KBM-7 (cell line): ENCODE measurements at regions not wholly inside any gene's neighbourhood (a gene's known extent, or its start where the extent isn't known, plus 50 kb on each side); places are given as distances from the start of the nearest gene placed in this dataset.
A peak's percentile ranks its signal among the peaks of the same experiment; 100 is the strongest.
"Not testable (repeated sequence)": the region's sequence is repeated elsewhere in the genome, so short reads cannot be mapped to it uniquely, and the experiment has no call there.

Experiments used
- DNase-seq: peaks from one replicate; pipeline ENCODE4 v3.0.0-alpha.2; 2015
- in situ Hi-C: fragments of 300-500 bp; cut with MboI; formaldehyde crosslinking; loops from 2 replicates; pipeline ENCODE4 v1.14.3; 2020; ENCODE audit warnings: low sequenced_read_pairs, low pct_unique_long_range_greater_than_20kb, mixed read lengths

- in situ Hi-C loops: not testable (repeated sequence)
- peak; percentile 67 for DNase-seq
Measured at GRCh38 chr9:62864481-62865469, 1674.9 kb downstream of the SPATA31A7 start.

- DNase-seq, in situ Hi-C loops: not testable (repeated sequence)
Measured at GRCh38 chr9:62869061-62869460, 1679.2 kb downstream of the SPATA31A7 start.

DNA sequence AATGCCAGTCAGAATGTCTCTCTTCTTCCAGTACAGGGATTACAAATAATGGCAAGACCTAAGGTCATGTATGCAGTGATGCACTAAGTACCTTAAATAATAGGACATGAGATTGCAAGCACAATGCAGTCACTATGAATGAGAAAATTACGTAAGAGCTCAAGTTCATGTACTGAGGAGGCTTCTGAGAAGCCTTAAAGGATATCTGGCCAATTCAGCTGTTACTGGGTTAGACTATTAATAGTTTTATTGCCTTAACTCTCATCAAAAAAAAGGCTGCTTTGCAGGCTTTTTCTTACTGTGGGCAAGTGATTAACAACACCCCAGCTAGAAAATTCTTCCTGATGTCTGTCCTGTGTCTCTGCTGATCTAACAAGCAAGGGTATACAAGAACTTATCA, 1681.9 kb downstream of the SPATA31A7 start:
- DNase-seq: peak; percentile 35
- in situ Hi-C loops: not testable (repeated sequence)

GRCh38 chr9:62874213-62874612, 1684.4 kb downstream of the SPATA31A7 start:
- DNase-seq, in situ Hi-C loops: not testable (repeated sequence)

DNA sequence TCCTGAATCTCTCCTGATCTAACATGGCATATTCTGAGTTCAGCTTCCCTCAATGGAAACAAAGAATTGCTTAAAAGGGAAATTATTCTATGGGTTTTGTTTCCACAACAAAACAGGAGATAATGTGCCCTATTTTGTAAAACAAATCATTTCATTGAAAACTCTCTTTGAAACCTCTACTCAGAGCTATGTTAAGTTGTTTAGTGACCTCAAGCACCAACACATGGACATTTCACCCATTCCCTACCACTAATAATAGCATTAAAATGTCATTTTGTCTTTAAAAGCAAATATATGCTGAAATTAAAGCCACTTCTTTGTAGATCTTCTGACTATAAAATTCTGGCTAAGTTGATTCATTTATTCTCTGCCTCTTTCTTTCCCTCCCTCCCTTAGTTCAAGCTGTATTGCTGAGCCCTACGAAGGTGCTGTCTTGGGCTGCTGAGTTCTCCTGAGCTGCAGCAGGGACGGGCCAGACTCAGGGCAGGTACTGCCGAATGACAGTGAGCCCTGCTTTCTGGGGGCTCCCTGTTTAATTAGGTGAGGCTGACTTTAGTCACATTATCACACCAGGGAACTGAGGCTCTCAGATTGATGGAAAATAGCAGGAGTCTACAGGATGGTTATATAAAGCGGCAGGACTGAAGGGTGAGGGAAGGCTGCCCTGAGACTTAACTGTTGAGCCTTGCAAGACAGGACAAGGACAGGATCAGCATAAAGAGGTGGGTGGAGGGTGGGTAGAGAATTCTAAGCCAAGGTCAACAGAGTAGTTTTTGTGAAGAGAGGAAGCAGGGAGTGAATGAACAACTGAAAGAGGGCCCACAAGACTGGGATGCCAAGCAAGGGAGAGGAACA, 1685.1 kb downstream of the SPATA31A7 start:
- DNase-seq, in situ Hi-C loops: not testable (repeated sequence)

DNA sequence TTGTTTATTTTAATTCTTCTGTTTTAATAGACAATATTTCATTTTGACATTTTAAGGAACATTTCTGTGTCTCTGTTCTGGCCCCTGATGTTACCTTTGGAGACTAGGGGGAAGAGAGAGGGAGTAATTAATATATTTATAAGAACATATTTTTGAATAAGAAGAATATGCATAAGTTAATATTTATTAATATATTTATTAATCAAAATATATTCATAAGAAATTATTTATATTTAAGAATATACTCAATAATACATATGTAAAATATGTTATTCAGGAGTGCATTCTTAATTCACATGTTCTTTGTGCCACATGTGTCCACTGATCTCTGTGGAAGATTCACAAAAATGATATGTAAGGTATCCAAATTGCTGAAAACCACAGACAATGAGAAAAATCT, 1687.7 kb downstream of the SPATA31A7 start:
- in situ Hi-C loops, DNase-seq: not testable (repeated sequence)

DNA sequence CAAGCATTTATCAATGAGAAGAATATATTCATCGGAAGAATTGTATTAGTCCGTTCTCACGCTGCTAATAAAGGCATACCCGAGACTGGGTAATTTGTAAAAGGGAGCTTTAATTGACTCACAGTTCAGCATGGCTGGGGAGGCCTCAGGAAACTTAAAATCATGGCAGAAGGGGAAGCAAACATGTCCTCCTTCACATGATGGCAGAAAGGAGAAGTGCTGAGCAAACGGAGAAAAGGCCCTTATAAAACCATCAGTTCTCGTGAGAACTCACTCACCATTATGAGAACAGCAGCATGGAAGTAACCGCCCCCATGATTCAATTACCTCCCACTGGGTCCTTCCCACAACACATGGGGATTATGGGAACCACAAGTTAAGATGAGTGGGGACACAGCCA, 1688.2 kb downstream of the SPATA31A7 start:
- in situ Hi-C loops: not testable (repeated sequence)
- peak; percentile 79 for DNase-seq

DNA sequence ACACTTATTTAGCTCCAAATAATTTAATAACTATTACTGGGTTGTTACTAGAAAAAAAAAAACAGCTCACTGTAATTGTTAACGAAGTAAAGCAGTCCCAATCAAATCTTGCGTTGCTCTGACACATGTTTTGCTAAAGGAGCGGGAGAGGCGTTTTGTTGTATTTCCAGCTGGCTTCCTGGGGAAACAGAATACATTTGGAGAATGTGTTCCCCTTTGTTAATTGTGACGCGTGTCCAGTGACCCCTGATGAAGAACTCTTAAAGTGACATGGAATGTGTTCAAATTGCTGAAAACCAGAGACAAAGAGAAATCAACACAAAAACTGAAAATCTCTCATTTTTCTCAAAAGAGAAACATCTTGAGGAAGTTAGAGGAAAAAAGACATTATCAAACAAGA, 1690.6 kb downstream of the SPATA31A7 start:
- in situ Hi-C loops, DNase-seq: not testable (repeated sequence)

- in situ Hi-C loops, DNase-seq: not testable (repeated sequence)
Measured at GRCh38 chr9:62880971-62881370, 1691.1 kb downstream of the SPATA31A7 start.

GRCh38 chr9:62881811-62882210, 1692.0 kb downstream of the SPATA31A7 start:
- in situ Hi-C loops, DNase-seq: not testable (repeated sequence)

DNA sequence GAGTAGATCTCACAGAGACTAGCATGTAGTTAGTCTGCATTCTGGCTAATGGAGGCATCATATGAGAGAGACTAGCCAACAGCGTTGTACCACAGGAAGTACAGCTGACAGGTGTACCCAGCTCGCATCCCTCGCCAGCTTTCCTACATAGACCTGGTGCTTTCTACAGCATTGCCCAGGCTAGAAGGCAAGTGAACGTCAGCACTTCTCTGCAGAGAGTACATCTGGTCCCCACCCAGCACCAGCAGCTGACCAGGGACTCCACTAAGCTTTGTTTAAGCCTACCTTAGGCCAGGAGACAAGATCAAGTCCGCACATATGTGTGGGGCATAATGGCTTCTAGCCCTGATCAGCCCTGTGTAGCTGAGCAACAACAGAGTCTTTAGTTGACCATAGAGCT, 1692.9 kb downstream of the SPATA31A7 start:
- DNase-seq, in situ Hi-C loops: not testable (repeated sequence)

DNA sequence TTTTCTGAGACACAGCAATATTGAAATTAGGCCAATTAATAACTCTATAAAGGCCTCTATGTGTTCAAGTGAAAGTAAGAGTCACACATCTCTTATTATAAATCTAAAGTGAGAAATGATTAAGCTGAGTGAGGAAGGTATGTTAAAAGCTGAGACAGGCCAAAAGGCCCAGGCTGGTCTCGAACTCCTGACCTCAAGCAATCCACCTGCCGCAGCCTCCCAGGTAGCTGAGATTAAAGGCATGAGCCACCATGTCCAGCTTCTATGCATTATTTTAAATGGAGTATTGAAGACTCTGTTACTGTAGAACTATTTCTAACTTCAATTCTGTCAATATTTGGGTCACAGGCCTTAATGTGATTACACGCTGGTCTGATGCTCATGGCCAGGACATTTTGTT, 1706.9 kb downstream of the SPATA31A7 start:
- DNase-seq, in situ Hi-C loops: not testable (repeated sequence)

DNA sequence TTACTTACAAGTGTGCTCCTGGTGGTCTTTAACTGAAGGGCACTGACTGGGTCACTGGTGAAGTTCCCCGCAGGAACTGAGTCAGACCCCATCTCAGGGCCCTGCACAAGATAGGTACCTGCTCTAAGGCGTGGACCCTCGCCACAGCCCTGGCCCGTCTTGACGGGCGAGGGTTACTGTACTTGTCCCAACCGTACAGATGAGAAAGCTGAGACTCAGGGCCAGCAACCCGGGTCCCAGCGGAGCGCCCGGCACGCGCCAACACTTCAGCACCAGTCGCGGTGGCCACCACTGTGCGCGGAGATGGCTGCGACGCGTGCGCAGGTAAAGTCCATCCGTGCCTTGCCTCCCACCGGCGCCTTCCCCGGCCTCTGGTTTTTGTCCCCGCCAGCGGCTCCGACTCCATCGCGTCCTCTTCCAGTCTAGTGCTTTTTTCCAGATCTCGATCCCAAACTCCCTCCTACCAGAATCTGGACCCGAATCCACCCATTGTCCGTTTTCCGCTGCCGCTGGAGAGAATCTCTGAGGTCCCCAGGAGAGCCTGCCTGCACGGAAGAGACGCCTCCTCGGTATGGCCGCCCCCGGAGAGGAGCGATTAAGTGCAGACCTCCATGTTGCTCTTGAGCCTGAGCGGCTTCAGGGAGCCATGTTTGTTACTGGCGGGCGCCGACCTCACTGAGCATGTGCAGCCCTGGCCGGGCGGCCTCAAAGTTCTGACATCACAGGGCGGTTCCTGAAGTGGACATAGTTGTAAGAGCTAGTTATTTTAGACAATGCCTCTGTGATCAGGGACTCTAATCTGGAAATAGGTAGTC, 1707.8 kb downstream of the SPATA31A7 start:
- DNase-seq, in situ Hi-C loops: not testable (repeated sequence)

DNA sequence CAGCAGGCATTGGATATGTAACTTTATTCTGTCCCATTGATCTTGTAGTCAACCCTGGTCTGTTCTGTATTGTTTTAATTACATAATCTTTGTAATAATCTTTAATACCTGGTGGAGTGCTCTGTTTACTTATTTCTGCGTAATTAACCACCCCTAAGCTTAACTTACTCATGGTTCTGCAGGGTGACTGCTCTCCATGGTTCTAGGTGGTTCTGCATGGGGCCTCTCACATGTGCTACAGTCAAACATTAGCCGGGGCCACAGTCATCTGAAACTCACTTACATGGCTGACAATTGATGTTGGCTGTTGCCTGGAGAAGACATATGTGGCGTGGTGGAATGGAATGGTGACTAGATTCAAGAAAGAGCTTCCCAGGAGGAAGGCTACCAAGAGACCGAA, 1709.8 kb downstream of the SPATA31A7 start:
- in situ Hi-C loops, DNase-seq: not testable (repeated sequence)

- in situ Hi-C loops: not testable (repeated sequence)
Measured at GRCh38 chr9:62904061-62904460, 1714.2 kb downstream of the SPATA31A7 start.

GRCh38 chr9:62905722-62906121, 1715.9 kb downstream of the SPATA31A7 start:
- in situ Hi-C loops, DNase-seq: not testable (repeated sequence)

More at GRCh38 chr9:62904061-62904460, 1714.2 kb downstream of the SPATA31A7 start:
- not testable (repeated sequence) for DNase-seq

DNA sequence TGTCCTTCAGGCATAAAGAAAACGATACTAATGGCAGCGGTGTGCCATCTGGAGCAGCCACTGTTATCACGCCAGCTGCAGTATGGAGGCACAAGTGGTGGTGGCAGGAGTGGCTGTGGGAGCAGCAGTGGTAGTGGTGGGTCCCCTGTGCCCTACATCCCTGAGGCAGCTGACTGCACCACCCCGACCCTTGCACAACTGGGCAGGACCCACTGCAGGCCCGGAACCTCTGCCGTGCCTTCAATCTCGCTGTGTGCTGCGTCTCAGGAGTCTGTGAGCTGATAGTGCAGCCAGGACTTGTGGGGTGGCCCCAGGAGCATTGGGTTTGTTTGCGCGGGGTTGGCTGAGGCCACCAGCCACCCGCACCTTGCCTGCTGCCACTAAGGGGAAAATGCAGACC, 1718.0 kb downstream of the SPATA31A7 start:
- DNase-seq, in situ Hi-C loops: not testable (repeated sequence)

GRCh38 chr9:62908271-62908670, 1718.4 kb downstream of the SPATA31A7 start:
- DNase-seq, in situ Hi-C loops: not testable (repeated sequence)

DNA sequence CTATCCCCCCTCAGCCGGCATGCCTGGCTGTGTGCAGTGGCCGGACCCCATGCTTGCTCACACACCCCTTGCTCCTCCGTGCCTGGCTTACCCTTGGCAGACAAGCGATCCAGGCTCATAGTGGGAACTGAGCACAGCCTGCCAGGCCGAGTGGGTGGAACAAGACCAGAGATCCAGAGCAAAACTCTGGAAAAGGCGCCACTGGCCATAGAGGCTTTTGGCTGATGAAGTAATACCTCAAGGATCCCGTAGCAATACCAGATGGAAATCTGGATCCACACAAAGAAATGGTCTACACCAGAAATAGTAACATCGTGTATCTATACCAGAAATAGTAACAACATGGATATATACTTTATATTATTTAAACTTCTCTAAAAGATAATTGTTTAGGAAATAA, 1719.6 kb downstream of the SPATA31A7 start:
- DNase-seq, in situ Hi-C loops: not testable (repeated sequence)
